SK-N-SH (cell line): ENCODE measurements at regions not wholly inside any gene's neighbourhood (a gene's known extent, or its start where the extent isn't known, plus 50 kb on each side); places are given as distances from the start of the nearest gene placed in this dataset.

Experiments used
- CTCF ChIA-PET: fragments of 300-600, 350-600 bp; formaldehyde crosslinking; extraction: SDS; loops from one replicate; lab custom pipeline; 2021; lab: Yijun Ruan, JAX
- POLR2A ChIA-PET: fragments of 350-600 bp; sonication (Branson Sonifier 250); formaldehyde crosslinking; extraction: SDS; loops from one replicate; lab custom pipeline; 2020; ENCODE audit warnings: antibody characterized with exemption, inconsistent platforms; lab: Yijun Ruan, JAX
- DNase-seq: peaks from one replicate; pipeline ENCODE4 v3.0.0; 2012
- H2AFZ ChIP-seq: fragments of 200-600 bp; sonication (generic); 2 replicates; pipeline ENCODE4 v1.8.1; 2016; ENCODE audit warnings: antibody characterized with exemption, mild to moderate bottlenecking, low read depth
- H3F3A ChIP-seq: fragments of 200-600 bp; sonication (generic); replicated peaks from 2 replicates; pipeline ENCODE3; 2016; ENCODE audit warnings: antibody characterized with exemption, mild to moderate bottlenecking; ENCODE audit not compliant: insufficient read depth
- H3K27ac ChIP-seq, 2 experiments: fragments of 200-500 bp in 1 of 2; fragments of 200-600 bp in 1 of 2; sonication (Bioruptor generic) in 1 of 2; sonication (generic), shearing (Covaris generic) in 1 of 2; 2 replicates each; pipeline versions ENCODE4 v1.5.1 to v1.6.1; 2014 to 2016; ENCODE audit warnings: low read depth in 2 of 2, inconsistent platforms in 1 of 2, low read length in 1 of 2, mild to moderate bottlenecking in 1 of 2, mixed read lengths in 1 of 2
- H3K27me3 ChIP-seq: fragments of 200-600 bp; sonication (generic), shearing (Covaris generic); 2 replicates; pipeline ENCODE4 v1.6.1; 2016; ENCODE audit warnings: mixed run types; ENCODE audit not compliant: insufficient read depth
- H3K36me3 ChIP-seq, 2 experiments: fragments of 200-500 bp in 1 of 2; fragments of 200-600 bp in 1 of 2; sonication (Bioruptor generic) in 1 of 2; sonication (generic) in 1 of 2; replicated peaks in 1 of 2; 2 replicates each; pipeline versions ENCODE3 to v1.5.1; 2014 to 2016; ENCODE audit warnings: low read length in 1 of 2, mild to moderate bottlenecking in 1 of 2; ENCODE audit not compliant: insufficient read depth in 2 of 2, control insufficient read depth in 1 of 2
- H3K4me1 ChIP-seq, 2 experiments: fragments of 200-500 bp in 1 of 2; fragments of 200-600 bp in 1 of 2; sonication (Bioruptor generic) in 1 of 2; sonication (generic), shearing (Covaris generic) in 1 of 2; 2 replicates each; pipeline versions ENCODE4 v1.5.1 to v1.6.1; 2014 to 2016; ENCODE audit warnings: low read depth in 1 of 2, low read length in 1 of 2, mixed run types in 1 of 2; ENCODE audit not compliant: insufficient read depth in 2 of 2, control insufficient read depth in 1 of 2
- H3K4me2 ChIP-seq: fragments of 200-600 bp; sonication (generic), shearing (Covaris generic); 2 replicates; pipeline ENCODE4 v1.6.1; 2017; ENCODE audit warnings: mixed run types
- H3K4me3 ChIP-seq, 2 experiments: fragments of 200-500 bp in 1 of 2; fragments of 200-600 bp in 1 of 2; sonication (Bioruptor generic) in 1 of 2; sonication (generic), shearing (Covaris generic) in 1 of 2; 2 replicates each; pipeline versions ENCODE4 v1.5.1 to v1.8.1; 2014 to 2016; ENCODE audit warnings: low read depth in 2 of 2, inconsistent platforms in 1 of 2, low read length in 1 of 2, mild to moderate bottlenecking in 1 of 2, mixed read lengths in 1 of 2, moderate library complexity in 1 of 2
- H3K79me2 ChIP-seq: fragments of 200-600 bp; sonication (generic); 2 replicates; pipeline ENCODE4 v1.8.1; 2017; ENCODE audit warnings: mild to moderate bottlenecking; ENCODE audit not compliant: insufficient read depth
- H3K9ac ChIP-seq: fragments of 200-600 bp; sonication (generic); 2 replicates; pipeline ENCODE4 v1.6.1; 2017; ENCODE audit warnings: mixed run types
- H3K9me2 ChIP-seq: fragments of 200-600 bp; sonication (generic); 2 replicates; pipeline ENCODE4 v1.6.1; 2017; ENCODE audit warnings: mixed run types
- H3K9me3 ChIP-seq: fragments of 200-600 bp; sonication (generic); 2 replicates; pipeline ENCODE4 v1.6.1; 2017; ENCODE audit warnings: mixed run types, mild to moderate bottlenecking, moderate library complexity
- H4K20me1 ChIP-seq: fragments of 200-600 bp; sonication (generic); 2 replicates; pipeline ENCODE4 v1.6.1; 2017; ENCODE audit warnings: mild to moderate bottlenecking, mixed run types; ENCODE audit not compliant: insufficient read depth
- CHD2 ChIP-seq: fragments of 150-350 bp; IDR thresholded peaks from 2 replicates; pipeline ENCODE4 v1.6.1; 2018; ENCODE audit warnings: low read length; ENCODE audit not compliant: partially characterized antibody
- CTCF ChIP-seq: fragments of 200-600 bp; sonication (generic); IDR thresholded peaks from 2 replicates; pipeline ENCODE4 v1.6.1; 2017; ENCODE audit warnings: antibody characterized with exemption, mild to moderate bottlenecking, moderate library complexity
- ELF1 ChIP-seq: IDR thresholded peaks from 2 replicates; pipeline ENCODE4 v1.4.0; 2012
- FOSL2 ChIP-seq: IDR thresholded peaks from 2 replicates; pipeline ENCODE4 v1.4.0; 2012; ENCODE audit warnings: low read depth, mild to moderate bottlenecking, moderate library complexity, borderline replicate concordance
- FOXJ3 ChIP-seq: sonication (generic); formaldehyde crosslinking; IDR thresholded peaks from 2 replicates; pipeline ENCODE4 v1.5.1; 2020; ENCODE audit warnings: mild to moderate bottlenecking, missing genetic modification reagents
- FOXM1 ChIP-seq: IDR thresholded peaks from 2 replicates; pipeline ENCODE4 v1.4.0; 2012; ENCODE audit warnings: low read depth, mild to moderate bottlenecking
- GABPA ChIP-seq: IDR thresholded peaks from 2 replicates; pipeline ENCODE4 v1.4.0; 2012; ENCODE audit warnings: low read depth, mild to moderate bottlenecking
- GATA2 ChIP-seq: sonication (generic); formaldehyde crosslinking; IDR thresholded peaks from 2 replicates; pipeline ENCODE4 v1.5.0; 2020; ENCODE audit warnings: mild to moderate bottlenecking, missing genetic modification reagents
- MEF2A ChIP-seq: IDR thresholded peaks from 2 replicates; pipeline ENCODE4 v1.4.0; 2012; ENCODE audit warnings: low read depth, borderline replicate concordance
- MXI1 ChIP-seq: IDR thresholded peaks from 2 replicates; pipeline ENCODE4 v1.6.1; 2012; ENCODE audit warnings: mild to moderate bottlenecking, low read depth, low read length, improper control_type of control experiment
- NFIC ChIP-seq: IDR thresholded peaks from 2 replicates; pipeline ENCODE4 v1.4.0; 2012; ENCODE audit warnings: borderline replicate concordance
- PBX3 ChIP-seq: IDR thresholded peaks from 2 replicates; pipeline ENCODE4; 2012
- POLR2AphosphoS5 ChIP-seq: IDR thresholded peaks from 2 replicates; pipeline ENCODE4 v1.6.1; 2012; ENCODE audit warnings: low read depth, low read length
- RCOR1 ChIP-seq: fragments of 150-350 bp; IDR thresholded peaks from 2 replicates; pipeline ENCODE4 v1.6.1; 2017; ENCODE audit warnings: antibody characterized with exemption, low read length
- RFX5 ChIP-seq: IDR thresholded peaks from 2 replicates; pipeline ENCODE4 v1.6.1; 2012; ENCODE audit warnings: mild to moderate bottlenecking, improper control_type of control experiment, low read length
- RXRA ChIP-seq: IDR thresholded peaks from 2 replicates; pipeline ENCODE4 v1.4.0; 2012; ENCODE audit warnings: low read depth, mild to moderate bottlenecking, borderline replicate concordance
- SIN3A ChIP-seq: IDR thresholded peaks from 2 replicates; pipeline ENCODE4 v1.6.1; 2012; ENCODE audit warnings: low read depth, mild to moderate bottlenecking, low read length, moderate library complexity, borderline replicate concordance
- USF1 ChIP-seq: IDR thresholded peaks from 2 replicates; pipeline ENCODE4 v1.4.0; 2012; ENCODE audit warnings: low read depth, borderline replicate concordance
- YY1 ChIP-seq: IDR thresholded peaks from 2 replicates; pipeline ENCODE4 v1.4.0; 2012; ENCODE audit warnings: low read depth, mild to moderate bottlenecking
- WGBS: methylation state at CpG from one replicate; pipeline ENCODE4 v1.1.6; 2017; ENCODE audit warnings: low lambda C conversion rate; 5-methylcytosine and 5-hydroxymethylcytosine counted together
- TF ChIP-seq, protein P1 (sequence below): IDR thresholded peaks from 2 replicates; pipeline ENCODE4 v1.4.0; 2012; ENCODE audit warnings: low read depth, borderline replicate concordance

DNA sequence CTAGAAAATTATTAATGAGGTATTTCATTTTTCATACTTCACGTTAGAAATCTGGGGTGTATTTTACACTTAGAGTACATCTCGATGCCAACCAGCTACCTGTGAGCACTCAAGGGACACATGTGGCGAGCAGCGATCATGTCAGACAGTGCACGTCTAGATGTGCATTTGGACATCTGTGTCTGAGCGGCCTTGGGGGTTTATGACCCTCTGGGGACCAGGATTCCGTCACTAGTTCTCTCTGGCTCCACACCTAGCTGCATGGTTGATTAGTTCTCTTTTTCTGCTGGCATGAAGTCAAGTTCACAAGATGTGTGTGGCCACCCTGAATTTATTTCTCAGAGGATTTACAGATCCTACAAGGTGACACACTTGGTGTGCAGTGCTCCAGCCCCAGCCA, 192.2 kb downstream of the TSN start:
- no peak overlapping the region for H3K9ac ChIP-seq
- POLR2A ChIA-PET = no interaction called here
- H3K4me2 ChIP-seq = no peak overlapping the region
- no peak for DNase-seq
- TF ChIP-seq MXI1 (no peak), YY1 (no peak), FOXM1 (no peak), SIN3A (no peak), NFIC (no peak), FOXJ3 (no peak), GABPA (no peak), CHD2 (no peak), FOSL2 (no peak), RXRA (no peak), MEF2A (no peak), ELF1 (no peak), USF1 (no peak), RFX5 (no peak), POLR2AphosphoS5 (no peak), PBX3 (no peak), CTCF (no peak), GATA2 (CRISPR knock-in tag) (no peak), RCOR1 (no peak)
- TF ChIP-seq, protein P1, sequence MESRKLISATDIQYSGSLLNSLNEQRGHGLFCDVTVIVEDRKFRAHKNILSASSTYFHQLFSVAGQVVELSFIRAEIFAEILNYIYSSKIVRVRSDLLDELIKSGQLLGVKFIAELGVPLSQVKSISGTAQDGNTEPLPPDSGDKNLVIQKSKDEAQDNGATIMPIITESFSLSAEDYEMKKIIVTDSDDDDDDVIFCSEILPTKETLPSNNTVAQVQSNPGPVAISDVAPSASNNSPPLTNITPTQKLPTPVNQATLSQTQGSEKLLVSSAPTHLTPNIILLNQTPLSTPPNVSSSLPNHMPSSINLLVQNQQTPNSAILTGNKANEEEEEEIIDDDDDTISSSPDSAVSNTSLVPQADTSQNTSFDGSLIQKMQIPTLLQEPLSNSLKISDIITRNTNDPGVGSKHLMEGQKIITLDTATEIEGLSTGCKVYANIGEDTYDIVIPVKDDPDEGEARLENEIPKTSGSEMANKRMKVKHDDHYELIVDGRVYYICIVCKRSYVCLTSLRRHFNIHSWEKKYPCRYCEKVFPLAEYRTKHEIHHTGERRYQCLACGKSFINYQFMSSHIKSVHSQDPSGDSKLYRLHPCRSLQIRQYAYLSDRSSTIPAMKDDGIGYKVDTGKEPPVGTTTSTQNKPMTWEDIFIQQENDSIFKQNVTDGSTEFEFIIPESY = no peak
- no peaks in the 10 kb centered on the region for H3K79me2 ChIP-seq
- no peak overlapping the region for H2AFZ ChIP-seq
- no peaks in the 10 kb centered on the region for H3K27me3 ChIP-seq
- H3F3A ChIP-seq = no peaks in the 10 kb centered on the region
- H3K4me1 ChIP-seq = peaks cover 0 to 9% of the 10 kb centered on the region in 2 experiments; a peak in 1 of 4 replicates
- WGBS = 29% methylated on average over 7 of the region's 7 CpGs
- no peaks in the 10 kb centered on the region for H3K9me2 ChIP-seq
- CTCF ChIA-PET = interaction anchor here (1.2 kb wide), 1 partner anchor 14 kb away, joined by 3 read pairs; no protein-coding TSS in a partner anchor
- no peaks in the 10 kb centered on the region for H3K9me3 ChIP-seq
- no peak overlapping the region for H3K27ac ChIP-seq
- H3K4me3 ChIP-seq = no peak overlapping the region
- no peaks in the 10 kb centered on the region for H3K36me3 ChIP-seq
- H4K20me1 ChIP-seq = no peaks in the 10 kb centered on the region
